ENCODE measurements at regions not wholly inside any gene's neighbourhood (a gene's known extent, or its start where the extent isn't known, plus 50 kb on each side); places are given as distances from the start of the nearest gene placed in this dataset.
A peak's percentile ranks its signal among the peaks of the same experiment; 100 is the strongest.

- FAIRE-seq (no peak), DNase-seq (peak in 1 of 5 donors; percentile 29)
- H3K9me3 ChIP-seq (ENCODE audit: control insufficient read depth in 2 of 3, insufficient read depth in 1 of 3, low read length in 3 of 3), result no peaks in the 10 kb centered on the region
- intact Hi-C loops (cut with DNase I), result no loop called here
- H3K4me3 ChIP-seq (ENCODE audit: low read length in 3 of 3), result no peak overlapping the region
- H3K9ac ChIP-seq (ENCODE audit: low read length in 3 of 3), result no peak overlapping the region
- H3K27me3 ChIP-seq (ENCODE audit: control insufficient read depth, insufficient read depth, low read length), result no peaks in the 10 kb centered on the region
- no peaks in the 10 kb centered on the region for H3K4me1 ChIP-seq (ENCODE audit: control insufficient read depth in 2 of 3, insufficient read depth in 2 of 3, low read depth in 1 of 3, low read length in 3 of 3)
- no peak overlapping the region for H3K27ac ChIP-seq (ENCODE audit: low read depth in 2 of 2, low read length in 2 of 2)
- no peaks in the 10 kb centered on the region for H3K36me3 ChIP-seq (ENCODE audit: control insufficient read depth in 2 of 3, insufficient read depth in 3 of 3, low read length in 3 of 3)
- TF ChIP-seq, protein P1, sequence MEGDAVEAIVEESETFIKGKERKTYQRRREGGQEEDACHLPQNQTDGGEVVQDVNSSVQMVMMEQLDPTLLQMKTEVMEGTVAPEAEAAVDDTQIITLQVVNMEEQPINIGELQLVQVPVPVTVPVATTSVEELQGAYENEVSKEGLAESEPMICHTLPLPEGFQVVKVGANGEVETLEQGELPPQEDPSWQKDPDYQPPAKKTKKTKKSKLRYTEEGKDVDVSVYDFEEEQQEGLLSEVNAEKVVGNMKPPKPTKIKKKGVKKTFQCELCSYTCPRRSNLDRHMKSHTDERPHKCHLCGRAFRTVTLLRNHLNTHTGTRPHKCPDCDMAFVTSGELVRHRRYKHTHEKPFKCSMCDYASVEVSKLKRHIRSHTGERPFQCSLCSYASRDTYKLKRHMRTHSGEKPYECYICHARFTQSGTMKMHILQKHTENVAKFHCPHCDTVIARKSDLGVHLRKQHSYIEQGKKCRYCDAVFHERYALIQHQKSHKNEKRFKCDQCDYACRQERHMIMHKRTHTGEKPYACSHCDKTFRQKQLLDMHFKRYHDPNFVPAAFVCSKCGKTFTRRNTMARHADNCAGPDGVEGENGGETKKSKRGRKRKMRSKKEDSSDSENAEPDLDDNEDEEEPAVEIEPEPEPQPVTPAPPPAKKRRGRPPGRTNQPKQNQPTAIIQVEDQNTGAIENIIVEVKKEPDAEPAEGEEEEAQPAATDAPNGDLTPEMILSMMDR (IDR thresholded peaks at IDR 0.05; ENCODE audit: borderline replicate concordance, extremely low read depth, insufficient read depth), result no peak
Measured at GRCh38 chr12:105761075-105761474, 377.7 kb downstream of the NUAK1 start.

DNA sequence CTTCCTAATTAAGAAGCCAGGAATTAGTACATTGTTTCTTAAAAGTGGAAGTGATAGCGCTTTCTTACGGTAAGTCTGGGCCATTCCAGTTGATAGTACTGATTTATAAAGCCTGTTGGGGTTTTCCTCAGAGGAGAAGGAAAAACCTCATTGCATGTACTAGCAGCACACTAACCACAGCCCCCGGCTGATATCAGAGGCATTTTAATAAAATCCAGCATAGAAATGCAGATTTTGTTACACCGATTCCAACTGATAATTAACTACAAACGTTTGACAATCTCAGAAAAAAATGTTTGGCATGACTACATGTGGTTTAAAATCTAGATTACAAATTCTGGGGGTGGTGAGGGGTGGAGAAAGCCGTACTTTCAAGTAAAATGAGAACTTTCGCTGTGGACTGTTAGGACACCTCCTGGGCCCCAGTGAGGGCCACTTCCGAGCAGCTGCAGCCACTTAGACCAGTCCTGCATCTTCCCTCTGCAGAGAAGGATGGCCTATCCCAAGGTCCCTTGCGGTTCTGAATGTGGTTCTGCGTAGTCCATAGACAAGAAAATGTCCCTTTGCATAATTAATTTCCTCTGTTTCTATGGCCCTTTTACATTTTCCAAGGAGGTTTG lies 374.4 kb downstream of the NUAK1 start:
- no peak overlapping the region for H3K27ac ChIP-seq (ENCODE audit: low read depth in 2 of 2, low read length in 2 of 2)
- no peaks in the 10 kb centered on the region for H3K4me1 ChIP-seq (ENCODE audit: control insufficient read depth in 2 of 3, insufficient read depth in 2 of 3, low read depth in 1 of 3, low read length in 3 of 3)
- DNase-seq (no peak), FAIRE-seq (no peak)
- intact Hi-C loops (cut with DNase I), result no loop called here
- TF ChIP-seq, protein P1 (IDR thresholded peaks at IDR 0.05; ENCODE audit: borderline replicate concordance, extremely low read depth, insufficient read depth), result no peak
- H3K9me3 ChIP-seq (ENCODE audit: control insufficient read depth in 2 of 3, insufficient read depth in 1 of 3, low read length in 3 of 3), result no peaks in the 10 kb centered on the region
- H3K27me3 ChIP-seq (ENCODE audit: control insufficient read depth, insufficient read depth, low read length), result no peaks in the 10 kb centered on the region
- H3K9ac ChIP-seq (ENCODE audit: low read length in 3 of 3), result no peak overlapping the region
- no peak overlapping the region for H3K4me3 ChIP-seq (ENCODE audit: low read length in 3 of 3)
- no peaks in the 10 kb centered on the region for H3K36me3 ChIP-seq (ENCODE audit: control insufficient read depth in 2 of 3, insufficient read depth in 3 of 3, low read length in 3 of 3)

GRCh38 chr12:105765053-105766014 lies 373.4 kb downstream of the NUAK1 start:
- FAIRE-seq, result no peak
- intact Hi-C loops (cut with DNase I), result no loop called here
- Histone ChIP-seq H3K36me3 (ENCODE audit: control insufficient read depth in 2 of 3, insufficient read depth in 3 of 3, low read length in 3 of 3) (no peaks in the 10 kb centered on the region), H3K27ac (ENCODE audit: low read depth in 2 of 2, low read length in 2 of 2) (no peak overlapping the region), H3K4me1 (ENCODE audit: control insufficient read depth in 2 of 3, insufficient read depth in 2 of 3, low read depth in 1 of 3, low read length in 3 of 3) (no peaks in the 10 kb centered on the region), H3K9me3 (ENCODE audit: control insufficient read depth in 2 of 3, insufficient read depth in 1 of 3, low read length in 3 of 3) (peaks cover 0 to 3% (median 0%) of the 10 kb centered on the region in 3 donors), H3K4me3 (ENCODE audit: low read length in 3 of 3) (no peak overlapping the region), H3K27me3 (ENCODE audit: control insufficient read depth, insufficient read depth, low read length) (no peaks in the 10 kb centered on the region), H3K9ac (ENCODE audit: low read length in 3 of 3) (no peak overlapping the region)
- DNase-seq, result no peak
- TF ChIP-seq, protein P1 (IDR thresholded peaks at IDR 0.05; ENCODE audit: borderline replicate concordance, extremely low read depth, insufficient read depth), result no peak

Data from kidney (tissue), 13 donors.